ENCODE measurements at regions not wholly inside any gene's neighbourhood (a gene's known extent, or its start where the extent isn't known, plus 50 kb on each side); places are given as distances from the start of the nearest gene placed in this dataset.

GRCh38 chr14:101276309-101277091 is 284.8 kb upstream of the DIO3 start:
- TF ChIP-seq CTCF (IDR thresholded peaks at IDR 0.05; ENCODE audit: extremely low read depth, missing control alignments): no peak
- DNase-seq (ENCODE audit: low spot score): no peak

DNA sequence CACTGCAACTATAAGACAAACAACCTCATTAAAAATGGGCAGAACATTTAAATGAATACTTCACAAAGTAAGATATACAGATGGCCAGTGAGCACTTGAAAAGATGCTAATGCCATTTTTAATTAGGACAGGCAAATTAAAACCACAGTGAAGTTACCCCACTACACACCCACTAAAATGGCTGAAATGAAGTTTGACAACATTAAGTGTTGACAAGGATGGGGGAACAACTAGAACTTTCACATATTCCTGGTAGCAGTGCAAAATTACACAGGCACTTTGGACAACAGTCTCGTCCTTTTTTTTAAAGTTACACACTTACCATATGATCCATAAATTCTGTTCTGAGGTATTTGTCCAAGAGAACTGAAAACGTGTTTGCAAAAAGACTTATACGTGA is 278.9 kb upstream of the DIO3 start:
- TF ChIP-seq CTCF (IDR thresholded peaks at IDR 0.05; ENCODE audit: extremely low read depth, missing control alignments): no peak
- DNase-seq (ENCODE audit: low spot score): no peak

DNA sequence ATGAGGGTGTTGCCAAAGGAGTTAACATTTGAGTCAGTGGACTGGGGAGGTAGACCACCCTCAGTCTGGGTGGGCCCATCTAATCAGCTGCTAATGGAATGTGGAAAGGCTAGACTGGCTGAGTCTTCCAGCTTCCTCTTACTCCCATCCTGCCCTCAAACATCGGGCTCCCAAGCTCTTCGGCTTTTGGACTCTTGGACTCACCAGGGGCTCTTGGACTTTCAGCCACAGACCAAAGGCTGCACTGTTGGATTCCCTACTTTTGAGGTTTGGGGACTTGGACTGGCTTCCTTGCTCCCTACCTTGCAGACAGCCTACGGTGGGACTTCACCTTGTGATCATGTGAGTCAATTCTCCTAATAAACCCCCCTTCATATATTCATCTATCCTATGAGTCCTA is 276.6 kb upstream of the DIO3 start:
- no peak for TF ChIP-seq CTCF (IDR thresholded peaks at IDR 0.05; ENCODE audit: extremely low read depth, missing control alignments)
- no peak for DNase-seq (ENCODE audit: low spot score)

DNA sequence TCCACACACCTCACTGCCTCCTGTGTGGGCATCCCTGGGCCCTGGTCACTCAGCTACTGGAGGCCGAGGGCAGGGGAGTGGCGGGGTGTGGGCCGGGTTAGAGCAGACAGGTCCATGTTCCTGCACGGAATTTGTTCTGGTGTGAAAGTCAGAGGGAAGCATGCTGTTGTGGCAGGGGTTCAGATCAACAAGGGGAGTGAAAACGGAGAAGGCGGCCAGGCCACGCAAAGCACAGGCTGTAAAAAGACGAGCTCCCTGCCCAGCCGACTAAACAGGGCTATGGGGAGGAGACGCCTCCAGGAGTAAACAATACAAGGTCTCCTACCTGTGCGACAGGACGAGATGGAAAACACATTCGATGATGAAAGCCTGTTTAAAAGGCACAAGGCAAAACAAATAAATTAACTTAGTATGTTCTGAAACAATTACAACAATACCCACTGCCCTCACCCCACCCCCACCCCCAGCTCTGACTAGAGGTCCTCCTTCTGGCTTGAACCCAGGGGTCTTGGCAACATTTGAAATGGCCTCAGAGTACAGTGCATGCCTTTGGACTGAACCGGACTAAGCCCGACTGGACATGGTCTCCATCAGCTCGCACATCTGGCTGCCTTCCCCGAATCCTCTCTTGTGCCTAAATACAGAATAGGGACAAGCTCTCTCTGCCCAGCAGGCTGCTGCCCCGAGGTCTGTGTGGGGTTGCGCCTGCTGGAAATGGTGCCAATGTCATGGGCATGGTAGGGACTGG is 274.9 kb upstream of the DIO3 start:
- no peak for TF ChIP-seq CTCF (IDR thresholded peaks at IDR 0.05; ENCODE audit: extremely low read depth, missing control alignments)
- no peak for DNase-seq (ENCODE audit: low spot score)

- no peak for DNase-seq (ENCODE audit: low spot score)
- TF ChIP-seq CTCF (IDR thresholded peaks at IDR 0.05; ENCODE audit: extremely low read depth, missing control alignments): no peak
These were observed 272.7 kb upstream of the DIO3 start for GRCh38 chr14:101288436-101289229.

- no peak for TF ChIP-seq CTCF (IDR thresholded peaks at IDR 0.05; ENCODE audit: extremely low read depth, missing control alignments)
- no peak for DNase-seq (ENCODE audit: low spot score)
These were observed 272.0 kb upstream of the DIO3 start for GRCh38 chr14:101289230-101289690.

Data from GM20000 (cell line).